ENCODE measurements at regions not wholly inside any gene's neighbourhood (a gene's known extent, or its start where the extent isn't known, plus 50 kb on each side); places are given as distances from the start of the nearest gene placed in this dataset.
A peak's percentile ranks its signal among the peaks of the same experiment; 100 is the strongest.
"Not testable (repeated sequence)": the region's sequence is repeated elsewhere in the genome, so short reads cannot be mapped to it uniquely, and the experiment has no call there.

DNA sequence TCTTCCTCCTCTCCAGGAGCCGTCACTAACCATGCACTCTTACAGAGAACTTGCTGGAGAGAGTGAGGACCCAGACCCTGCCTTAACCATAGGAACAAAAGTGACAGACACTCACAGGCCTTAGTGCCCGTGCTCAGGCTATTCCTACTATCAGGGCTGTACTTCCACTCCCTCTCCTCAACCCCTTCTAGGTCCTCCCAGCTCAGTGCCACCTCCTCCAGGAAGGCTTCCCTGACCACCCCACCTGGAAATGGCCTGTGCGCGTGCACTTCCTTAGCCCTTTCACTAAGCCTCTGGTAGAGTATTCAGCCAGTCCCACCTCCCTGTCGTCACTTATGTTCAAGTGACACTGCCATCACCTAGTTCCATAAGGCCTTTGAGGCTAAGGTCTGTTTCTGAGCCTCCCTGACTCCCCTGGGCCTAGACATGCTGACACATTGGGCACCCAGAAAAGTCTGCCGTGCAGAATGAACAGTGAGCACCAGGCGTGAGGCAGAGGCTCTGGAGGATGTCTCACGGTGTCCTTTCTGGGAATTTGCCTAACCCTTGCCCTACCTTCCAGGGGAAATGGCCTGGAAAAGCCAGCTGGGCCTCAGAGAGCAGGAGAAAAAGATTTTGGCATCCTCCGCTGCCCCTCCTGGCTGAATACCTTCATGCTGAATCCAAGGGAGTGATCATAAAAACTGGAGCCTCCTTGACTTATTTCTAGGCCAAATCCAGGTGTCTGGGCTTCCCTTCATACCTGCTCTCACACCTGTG is 108.6 kb upstream of the SMAD3 start:
- FAIRE-seq: no peak

DNA sequence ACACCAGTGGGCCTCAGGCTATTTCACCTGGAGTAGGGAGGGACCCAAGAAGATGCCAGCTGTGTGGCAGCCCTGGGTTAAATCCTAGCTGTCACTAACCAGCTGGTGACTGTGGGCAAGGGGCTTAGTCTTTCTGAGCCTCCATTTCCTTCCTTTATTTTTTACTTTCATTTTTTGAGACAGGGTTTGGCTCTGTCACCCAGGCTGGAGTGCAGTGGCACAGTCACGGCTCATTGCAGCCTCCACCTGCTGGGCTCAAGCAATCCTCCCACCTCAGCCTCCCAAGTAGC is 108.0 kb upstream of the SMAD3 start:
- FAIRE-seq (no peak), DNase-seq (ENCODE audit: low spot score in 2 of 2) (no peak)

More for the DNA sequence above, 108.6 kb upstream of the SMAD3 start:
- no peak for DNase-seq (ENCODE audit: low spot score in 2 of 2)

DNA sequence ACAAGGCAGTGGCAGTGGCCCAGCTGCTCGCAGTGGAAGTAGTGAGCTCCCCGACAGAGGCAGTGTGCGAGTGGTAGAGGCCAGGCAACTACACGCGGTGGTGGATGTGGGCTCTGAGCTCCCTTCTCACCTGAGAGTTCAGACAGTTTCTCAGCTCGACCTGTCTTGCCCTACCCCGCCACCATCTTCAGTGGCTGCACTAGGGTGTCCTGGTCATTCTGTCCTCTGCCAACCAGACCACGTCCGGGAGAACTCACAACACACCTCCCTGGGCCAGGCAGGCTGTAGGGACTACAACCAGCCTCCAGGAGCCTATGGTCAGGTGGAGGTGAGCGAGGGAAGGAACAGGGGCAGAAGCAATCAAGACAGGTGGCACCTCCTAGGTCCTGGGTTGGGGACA is 106.3 kb upstream of the SMAD3 start:
- DNase-seq (ENCODE audit: low spot score in 2 of 2) (no peak), FAIRE-seq (no peak)

DNA sequence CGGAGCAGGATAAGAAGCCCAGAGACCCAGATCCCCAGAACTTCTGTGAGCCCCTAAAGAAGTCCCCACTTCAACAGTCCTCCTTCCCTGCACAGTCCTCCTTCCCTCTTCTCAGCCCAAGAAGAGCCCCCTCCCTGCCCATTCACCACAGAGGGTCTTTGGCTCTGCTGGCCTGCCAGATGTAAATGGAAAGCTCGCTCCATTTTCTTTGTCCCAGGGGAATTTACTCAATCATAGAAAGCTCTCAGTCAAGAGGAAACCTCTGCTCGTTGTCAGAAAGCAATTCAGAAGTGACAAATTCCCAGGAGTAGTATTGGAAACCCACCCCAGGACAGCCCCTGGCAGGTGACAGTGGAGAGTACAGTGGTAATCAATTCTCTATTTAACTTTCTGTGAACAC is 105.5 kb upstream of the SMAD3 start:
- no peak for DNase-seq (ENCODE audit: low spot score in 2 of 2)

DNA sequence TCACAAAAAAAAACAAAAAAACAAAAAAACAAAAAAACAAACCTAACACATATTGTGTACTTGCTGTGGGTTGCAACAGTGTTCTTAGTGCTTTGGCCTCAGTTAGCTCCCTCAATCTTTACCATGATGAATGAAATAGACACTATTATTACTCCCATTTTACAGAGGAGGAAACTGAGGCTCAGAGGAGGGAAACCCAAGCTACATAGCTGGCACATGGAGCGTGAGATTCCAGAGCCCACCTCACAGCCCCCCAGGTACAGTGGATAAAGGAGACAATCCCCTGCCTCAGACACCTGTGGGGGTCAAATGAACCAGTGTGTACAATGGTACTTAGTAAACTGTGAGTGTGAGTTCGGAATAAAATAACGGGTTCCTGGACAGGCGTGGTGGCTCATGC is 104.9 kb upstream of the SMAD3 start:
- DNase-seq (ENCODE audit: low spot score in 2 of 2) (no peak), FAIRE-seq (no peak)

More for the DNA sequence above, 105.5 kb upstream of the SMAD3 start:
- FAIRE-seq: no peak

DNA sequence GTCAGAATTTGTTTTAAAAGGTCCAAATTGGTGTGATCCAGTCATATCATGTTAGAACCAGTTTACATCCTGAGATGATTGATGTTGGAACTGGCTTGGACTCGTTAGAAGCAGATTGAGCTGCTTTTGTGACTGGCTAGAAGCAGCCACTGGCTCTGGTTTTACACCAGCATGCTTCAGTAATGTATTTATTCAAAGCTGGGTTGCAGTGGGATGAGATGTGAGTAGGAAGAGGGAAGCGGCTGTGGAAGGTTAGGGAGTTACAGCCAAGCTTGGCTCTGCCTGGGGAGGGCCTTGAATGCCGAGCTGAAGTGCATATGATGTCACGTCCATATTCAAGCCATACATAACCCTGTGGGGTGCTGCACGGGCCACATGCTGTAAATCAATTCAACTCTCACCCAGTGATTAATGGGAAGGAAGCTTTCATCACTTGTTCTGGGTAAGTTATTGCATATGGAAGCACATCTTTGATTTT is 104.0 kb upstream of the SMAD3 start:
- DNase-seq (ENCODE audit: low spot score in 2 of 2) (peak in 1 of 2 donors; percentile 35), FAIRE-seq (no peak)

DNA sequence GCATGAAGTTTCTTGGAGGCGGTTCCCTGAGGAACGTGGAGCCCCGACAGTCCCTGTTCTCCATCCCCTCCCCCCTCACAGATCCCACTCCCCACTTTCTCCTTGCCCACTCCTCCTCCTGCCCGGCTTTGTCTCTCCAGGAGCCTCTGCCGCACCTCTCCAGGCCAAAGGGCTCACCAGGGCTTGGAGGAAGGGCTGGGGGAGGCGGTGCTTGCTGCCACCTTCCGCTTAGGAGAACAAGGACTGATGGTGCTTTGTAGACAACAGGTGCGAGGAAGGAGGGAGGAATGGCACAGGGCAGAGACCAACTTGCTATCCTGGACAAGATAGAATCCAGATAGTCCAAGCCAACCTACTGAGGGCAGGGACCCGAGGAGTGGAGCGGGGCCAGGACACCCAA is 103.5 kb upstream of the SMAD3 start:
- FAIRE-seq: no peak
- DNase-seq (ENCODE audit: low spot score in 2 of 2): no peak

DNA sequence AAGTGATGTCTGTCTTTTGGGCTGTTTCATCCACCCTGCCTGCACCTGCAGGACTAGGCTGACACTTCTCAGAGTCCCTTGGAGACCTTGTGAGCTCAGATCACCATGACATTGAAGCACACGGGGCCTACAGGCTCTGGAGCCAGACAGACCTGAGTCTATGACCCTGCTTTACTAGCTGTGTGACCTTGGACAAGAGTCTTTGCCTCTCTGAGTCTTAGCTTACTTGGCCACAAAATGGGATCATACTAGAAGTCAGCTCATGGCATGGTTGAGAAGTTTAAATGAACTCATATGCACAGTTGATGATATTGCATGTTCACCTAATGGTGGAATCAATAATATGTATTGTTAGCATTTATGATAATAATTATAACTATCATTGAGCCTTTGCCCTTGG is 102.9 kb upstream of the SMAD3 start:
- FAIRE-seq (no peak), DNase-seq (ENCODE audit: low spot score in 2 of 2) (no peak)

DNA sequence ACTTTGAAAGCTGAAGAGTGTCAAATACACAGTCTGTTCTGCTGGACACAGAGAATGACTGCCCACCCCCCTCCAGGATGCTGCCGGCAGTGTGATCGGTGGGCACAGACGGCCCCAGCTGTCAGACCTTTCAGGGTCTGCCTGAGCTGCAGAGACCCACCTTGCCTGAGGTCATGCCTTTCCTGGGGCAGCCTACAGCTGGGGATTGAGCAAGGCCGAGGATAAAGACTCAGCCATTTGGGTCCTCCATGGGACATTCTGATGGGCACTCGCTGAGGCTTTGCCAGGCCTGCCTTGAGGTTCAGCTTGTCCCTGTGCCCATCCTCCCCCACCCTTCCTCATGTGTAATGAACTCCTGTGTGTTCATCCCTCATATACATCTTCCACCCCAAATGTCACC is 102.3 kb upstream of the SMAD3 start:
- no peak for DNase-seq (ENCODE audit: low spot score in 2 of 2)
- no peak for FAIRE-seq

DNA sequence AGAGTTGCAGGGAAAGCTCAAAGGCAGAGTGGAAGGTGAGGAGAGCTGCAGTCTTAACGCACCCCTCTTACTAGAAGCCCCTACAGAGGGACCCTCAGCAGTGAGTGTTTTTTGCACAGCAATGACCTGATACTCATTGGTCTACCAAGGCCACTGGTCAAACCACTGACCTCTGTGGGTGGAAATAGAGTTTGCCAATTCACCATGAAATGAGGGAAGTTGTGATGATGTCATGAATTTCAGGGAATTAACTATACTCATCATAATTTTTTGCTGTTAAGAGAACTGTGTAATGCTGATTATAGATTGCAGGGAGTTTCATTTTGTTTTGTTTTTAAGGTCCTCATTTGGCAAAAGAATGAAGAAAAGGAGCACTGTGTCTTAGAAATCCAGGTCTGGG is 101.7 kb upstream of the SMAD3 start:
- no peak for FAIRE-seq
- DNase-seq (ENCODE audit: low spot score in 2 of 2): no peak

DNA sequence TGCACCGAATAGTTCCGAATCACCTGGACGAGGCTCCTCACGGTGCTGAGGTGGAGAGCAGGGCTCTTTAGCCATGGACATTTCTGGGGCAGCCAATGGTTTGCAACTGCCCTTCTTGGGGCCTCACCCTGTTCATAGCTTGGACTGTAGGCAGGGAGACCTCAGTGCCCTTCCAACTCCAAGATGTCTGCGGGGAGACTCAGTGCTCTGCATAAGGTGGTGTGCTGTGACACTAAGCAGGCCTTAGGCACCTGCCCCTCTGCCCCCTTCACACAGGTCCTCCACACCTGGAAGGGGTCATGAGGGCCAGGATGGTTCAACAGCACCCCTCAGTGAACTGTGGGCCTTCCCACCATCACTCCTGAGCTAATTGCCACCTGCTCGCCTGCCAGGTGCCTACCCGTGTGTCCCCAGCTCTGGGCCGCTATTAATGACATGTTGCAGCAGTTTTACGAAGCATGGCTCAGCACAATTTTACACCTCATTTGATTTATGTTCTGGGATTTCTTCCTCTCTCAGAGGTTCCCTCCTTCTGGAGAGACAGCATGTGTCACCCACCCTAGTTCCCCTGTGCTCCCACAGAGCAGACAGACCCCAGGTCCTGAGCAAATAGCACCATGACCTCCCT is 101.2 kb upstream of the SMAD3 start:
- no peak for FAIRE-seq

DNA sequence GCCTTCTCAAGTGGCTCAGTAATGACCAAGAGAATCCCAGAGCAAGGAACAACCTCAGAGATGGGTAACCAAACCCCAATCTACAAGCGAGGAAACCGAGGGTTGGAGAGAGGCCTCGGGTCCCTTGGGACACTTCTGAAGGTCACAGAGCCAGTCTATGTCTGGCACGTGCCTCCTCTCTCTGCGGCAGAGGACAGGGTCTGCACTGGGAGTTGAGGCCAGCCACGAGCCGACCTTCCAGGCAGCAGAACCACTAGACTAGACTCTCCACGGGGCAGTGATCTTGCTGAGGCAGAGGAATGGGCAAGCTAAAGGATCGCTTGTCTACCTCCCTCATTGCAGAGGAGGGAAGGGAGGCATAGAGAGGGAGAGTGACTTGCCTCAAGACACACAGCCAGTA is 100.6 kb upstream of the SMAD3 start:
- DNase-seq (ENCODE audit: low spot score in 2 of 2) (no peak), FAIRE-seq (no peak)

More for the DNA sequence above, 101.2 kb upstream of the SMAD3 start:
- DNase-seq (ENCODE audit: low spot score in 2 of 2): no peak

DNA sequence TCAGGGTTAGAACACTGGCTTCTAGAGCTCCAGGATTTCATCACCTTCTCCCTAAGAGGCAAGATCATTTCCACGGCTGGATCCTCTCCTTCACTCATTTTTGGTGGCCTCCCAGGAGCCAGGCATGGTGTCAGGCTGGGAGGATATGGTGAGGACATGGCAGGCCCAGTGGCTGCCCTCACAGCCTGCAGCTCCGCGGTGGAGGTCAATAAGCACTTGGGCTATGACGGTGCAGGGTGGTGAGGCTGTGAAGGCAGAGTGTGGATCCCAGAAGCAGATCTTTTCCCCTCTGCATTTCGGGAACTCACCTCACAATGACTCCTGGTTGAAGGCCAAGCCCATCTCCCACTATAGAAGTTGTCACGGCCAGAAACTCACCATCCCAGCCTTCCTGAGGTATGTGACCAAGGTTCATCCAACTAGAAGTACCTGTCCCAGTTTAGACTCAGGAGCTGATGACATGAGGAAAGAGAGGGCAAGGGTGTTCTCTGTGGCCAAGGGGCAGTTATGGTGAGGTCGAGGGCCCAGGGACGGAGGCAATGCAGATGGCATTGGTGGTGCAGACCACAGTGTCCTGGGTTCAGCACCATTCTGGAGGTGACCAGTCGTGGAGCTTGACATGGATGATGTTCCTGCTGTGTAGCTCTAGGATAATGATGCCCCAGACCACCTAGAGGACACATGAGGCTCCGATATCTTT is 100.1 kb upstream of the SMAD3 start:
- FAIRE-seq (no peak), DNase-seq (ENCODE audit: low spot score in 2 of 2) (no peak)

DNA sequence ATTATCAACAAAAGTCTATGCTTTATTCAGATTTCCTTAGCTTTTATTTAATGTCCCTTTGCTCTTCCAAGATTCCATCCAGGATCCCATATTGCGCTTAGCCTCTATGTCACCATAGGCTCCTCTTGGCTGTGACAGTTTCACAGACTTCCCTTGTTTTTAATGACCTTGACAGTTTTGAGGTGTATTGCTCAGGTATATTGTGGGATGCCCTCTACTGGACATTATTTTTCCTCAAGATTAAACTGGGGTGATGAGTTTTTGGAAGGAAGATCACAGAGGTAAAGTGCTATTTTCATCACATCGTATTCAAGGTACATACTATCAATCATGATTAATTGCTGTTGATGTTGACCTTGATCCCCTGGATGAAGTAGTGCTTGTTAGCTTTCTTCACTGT is 99.1 kb upstream of the SMAD3 start:
- DNase-seq (ENCODE audit: low spot score in 2 of 2) (no peak), FAIRE-seq (no peak)

DNA sequence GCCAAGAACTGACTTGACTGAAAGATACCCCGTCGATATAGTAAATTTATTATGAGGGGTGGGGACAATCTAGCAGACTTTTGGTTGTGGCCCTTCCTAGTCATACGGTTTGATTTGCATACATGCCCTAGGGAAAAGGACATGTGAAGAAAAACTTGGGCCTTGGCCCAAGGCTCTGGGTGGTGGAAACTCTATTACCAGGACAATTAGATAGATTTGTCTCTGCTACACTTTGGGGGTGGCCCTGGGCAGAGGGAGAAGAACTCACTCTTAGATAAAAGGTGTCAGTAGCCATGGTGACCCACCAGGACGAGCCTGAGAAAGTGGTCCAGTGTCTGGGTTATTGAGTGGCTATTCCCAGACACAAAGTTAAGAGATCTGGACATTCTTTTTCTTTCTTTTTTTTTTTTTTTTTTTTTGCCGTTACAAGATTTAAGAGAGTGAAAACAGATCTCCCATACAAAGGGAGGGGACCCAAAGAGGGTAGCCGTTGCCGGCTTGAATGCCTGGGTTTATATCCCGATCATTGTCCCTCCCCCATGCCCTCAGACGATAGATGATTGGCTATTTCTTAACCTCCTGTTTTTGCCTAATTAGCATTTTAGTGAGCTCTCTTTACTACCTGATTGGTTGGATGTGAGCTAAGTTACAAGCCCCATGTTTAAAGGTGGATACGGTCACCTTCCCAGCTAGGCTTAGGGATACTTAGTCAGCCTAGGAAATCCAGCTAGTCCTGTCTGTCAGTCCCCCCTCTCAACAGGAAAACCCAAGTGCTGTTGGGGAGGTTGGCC is 96.4 kb upstream of the SMAD3 start:
- DNase-seq (ENCODE audit: low spot score in 2 of 2) (no peak), FAIRE-seq (no peak)

DNA sequence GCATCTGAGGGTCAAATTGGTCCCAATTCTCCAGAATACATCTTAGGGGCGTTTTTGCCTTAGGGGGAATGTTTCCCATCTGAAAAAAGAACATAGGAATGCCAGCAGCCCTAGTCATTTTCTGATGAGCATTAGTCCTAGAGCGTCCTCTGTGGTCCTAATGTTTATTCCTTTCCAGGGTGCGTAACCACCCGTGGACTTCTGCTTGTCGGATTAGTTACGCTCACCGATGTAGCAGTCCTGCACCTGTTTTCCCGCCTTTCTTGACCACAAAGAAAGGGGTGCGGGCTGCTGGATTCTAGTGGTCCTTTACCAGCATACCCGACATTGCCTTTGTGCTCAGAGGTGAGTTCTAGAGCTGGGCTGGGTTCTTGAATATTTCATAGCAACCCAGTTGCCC is 91.3 kb upstream of the SMAD3 start:
- FAIRE-seq; DNase-seq (ENCODE audit: low spot score in 2 of 2): not testable (repeated sequence)

DNA sequence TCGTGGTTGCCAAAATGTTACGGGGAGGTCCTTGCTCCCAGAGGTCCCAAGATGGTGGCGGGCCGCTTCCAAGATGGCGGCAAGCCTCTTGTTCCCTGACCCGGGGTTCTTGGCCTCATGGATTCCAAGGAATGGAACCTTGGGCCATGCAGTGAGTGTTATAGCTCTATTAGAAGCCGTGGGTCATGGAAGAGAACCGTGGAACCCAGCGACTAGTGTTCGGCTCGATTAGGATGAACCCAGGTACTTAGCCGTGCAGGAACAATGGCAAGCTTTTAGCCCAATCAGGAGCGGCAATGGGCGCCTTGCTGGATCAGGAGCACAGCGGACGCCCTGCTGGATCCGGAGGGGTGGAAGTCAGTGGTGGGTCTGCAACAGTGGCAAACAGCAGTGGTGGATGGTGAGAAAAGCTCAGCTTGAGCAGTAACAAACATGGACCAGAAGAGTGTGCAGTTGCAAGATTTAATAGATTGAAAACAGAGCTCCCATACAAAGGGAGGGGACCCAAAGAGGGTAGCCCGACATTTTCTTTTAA is 89.2 kb upstream of the SMAD3 start:
- DNase-seq (ENCODE audit: low spot score in 2 of 2); FAIRE-seq: not testable (repeated sequence)

DNA sequence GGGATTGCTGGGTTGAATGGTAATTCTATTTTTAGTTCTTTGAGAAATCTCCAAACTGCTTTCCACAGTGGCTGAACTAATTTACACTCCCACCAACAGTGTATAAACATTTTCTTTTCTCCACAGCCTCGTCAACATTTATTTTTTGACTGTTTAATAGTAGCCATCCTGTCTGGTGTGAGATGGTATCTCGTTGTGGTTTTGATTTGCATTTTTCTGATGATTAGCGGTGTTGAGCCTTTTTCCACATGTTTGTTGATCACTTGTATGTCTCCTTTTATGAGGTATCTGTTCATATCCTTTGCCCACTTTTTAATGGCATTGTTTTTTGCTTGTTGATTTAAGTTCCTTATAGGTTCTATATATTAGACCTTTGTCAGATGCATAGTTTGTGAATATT is 85.1 kb upstream of the SMAD3 start:
- not testable (repeated sequence) for FAIRE-seq; DNase-seq (ENCODE audit: low spot score in 2 of 2)

DNA sequence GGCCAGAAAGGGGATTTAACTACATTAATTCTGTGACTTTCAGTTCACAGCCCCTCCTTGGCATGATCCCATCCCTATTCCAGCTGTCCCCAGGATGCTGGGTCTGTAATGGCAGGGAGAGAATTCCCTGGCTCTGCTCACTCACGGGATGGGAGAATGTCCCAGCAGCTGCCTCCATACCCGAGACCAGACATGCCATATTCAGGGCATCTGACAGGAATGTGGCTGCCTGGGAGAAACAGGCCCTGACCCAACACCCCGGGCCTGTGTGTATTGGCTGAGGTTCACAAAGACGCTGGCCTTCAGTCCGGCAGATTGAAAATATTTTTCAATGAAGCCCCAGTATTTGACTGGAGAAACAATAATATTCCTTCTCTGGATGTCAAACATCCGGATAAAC is 83.6 kb upstream of the SMAD3 start:
- FAIRE-seq: no peak
- DNase-seq (ENCODE audit: low spot score in 2 of 2): no peak

DNA sequence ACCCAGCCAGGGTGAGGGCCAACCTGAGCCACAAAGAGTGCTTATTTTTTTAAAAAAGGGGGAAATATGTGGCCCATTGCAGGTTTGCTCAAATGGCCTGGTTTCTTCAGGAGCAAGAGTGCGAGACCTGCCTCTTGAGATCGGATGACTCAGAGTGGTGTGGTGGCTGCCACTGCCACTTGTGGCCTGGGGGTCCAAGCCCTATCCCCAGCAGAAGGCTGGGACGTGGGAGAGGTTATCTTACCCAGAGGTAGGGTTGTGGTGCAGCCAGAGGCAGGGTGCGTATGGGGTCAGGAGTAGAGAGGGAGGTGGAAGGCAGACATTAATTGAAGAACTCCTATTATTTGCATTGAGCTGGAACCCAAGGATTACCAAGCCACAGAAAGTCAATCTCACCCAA is 83.2 kb upstream of the SMAD3 start:
- DNase-seq (ENCODE audit: low spot score in 2 of 2) (no peak), FAIRE-seq (no peak)

DNA sequence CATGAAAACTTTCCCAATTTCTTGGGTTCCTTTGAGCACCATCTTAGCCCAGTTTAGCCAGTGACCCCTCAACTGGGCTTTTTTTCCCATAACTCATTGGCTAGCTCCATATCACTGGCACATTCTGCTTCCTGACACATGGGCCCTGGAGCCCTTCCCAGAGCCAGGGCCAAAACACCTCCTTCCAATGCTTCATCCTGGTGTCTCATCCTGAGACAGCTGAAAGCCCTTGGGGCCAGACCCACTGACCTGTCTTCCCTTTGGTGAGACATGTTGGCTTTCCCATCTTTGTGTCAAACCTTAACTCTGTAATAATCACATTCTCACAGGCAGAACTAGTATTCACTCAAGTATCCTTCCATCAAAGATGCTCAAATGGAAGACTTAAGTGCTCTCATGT is 82.6 kb upstream of the SMAD3 start:
- FAIRE-seq: no peak
- no peak for DNase-seq (ENCODE audit: low spot score in 2 of 2)
